ENCODE measurements at regions not wholly inside any gene's neighbourhood (a gene's known extent, or its start where the extent isn't known, plus 50 kb on each side); places are given as distances from the start of the nearest gene placed in this dataset.

GRCh38 chr13:70518081-70518480 lies 409.8 kb upstream of the KLHL1 start:
- TF ChIP-seq, protein P1, sequence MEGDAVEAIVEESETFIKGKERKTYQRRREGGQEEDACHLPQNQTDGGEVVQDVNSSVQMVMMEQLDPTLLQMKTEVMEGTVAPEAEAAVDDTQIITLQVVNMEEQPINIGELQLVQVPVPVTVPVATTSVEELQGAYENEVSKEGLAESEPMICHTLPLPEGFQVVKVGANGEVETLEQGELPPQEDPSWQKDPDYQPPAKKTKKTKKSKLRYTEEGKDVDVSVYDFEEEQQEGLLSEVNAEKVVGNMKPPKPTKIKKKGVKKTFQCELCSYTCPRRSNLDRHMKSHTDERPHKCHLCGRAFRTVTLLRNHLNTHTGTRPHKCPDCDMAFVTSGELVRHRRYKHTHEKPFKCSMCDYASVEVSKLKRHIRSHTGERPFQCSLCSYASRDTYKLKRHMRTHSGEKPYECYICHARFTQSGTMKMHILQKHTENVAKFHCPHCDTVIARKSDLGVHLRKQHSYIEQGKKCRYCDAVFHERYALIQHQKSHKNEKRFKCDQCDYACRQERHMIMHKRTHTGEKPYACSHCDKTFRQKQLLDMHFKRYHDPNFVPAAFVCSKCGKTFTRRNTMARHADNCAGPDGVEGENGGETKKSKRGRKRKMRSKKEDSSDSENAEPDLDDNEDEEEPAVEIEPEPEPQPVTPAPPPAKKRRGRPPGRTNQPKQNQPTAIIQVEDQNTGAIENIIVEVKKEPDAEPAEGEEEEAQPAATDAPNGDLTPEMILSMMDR (IDR thresholded peaks at IDR 0.05; ENCODE audit: poor library complexity, severe bottlenecking): no peak
- no peak for TF ChIP-seq EZH2 (IDR thresholded peaks at IDR 0.05; ENCODE audit: borderline replicate concordance, insufficient read depth, low read length, poor library complexity, severe bottlenecking)
- TF ChIP-seq, protein P2, sequence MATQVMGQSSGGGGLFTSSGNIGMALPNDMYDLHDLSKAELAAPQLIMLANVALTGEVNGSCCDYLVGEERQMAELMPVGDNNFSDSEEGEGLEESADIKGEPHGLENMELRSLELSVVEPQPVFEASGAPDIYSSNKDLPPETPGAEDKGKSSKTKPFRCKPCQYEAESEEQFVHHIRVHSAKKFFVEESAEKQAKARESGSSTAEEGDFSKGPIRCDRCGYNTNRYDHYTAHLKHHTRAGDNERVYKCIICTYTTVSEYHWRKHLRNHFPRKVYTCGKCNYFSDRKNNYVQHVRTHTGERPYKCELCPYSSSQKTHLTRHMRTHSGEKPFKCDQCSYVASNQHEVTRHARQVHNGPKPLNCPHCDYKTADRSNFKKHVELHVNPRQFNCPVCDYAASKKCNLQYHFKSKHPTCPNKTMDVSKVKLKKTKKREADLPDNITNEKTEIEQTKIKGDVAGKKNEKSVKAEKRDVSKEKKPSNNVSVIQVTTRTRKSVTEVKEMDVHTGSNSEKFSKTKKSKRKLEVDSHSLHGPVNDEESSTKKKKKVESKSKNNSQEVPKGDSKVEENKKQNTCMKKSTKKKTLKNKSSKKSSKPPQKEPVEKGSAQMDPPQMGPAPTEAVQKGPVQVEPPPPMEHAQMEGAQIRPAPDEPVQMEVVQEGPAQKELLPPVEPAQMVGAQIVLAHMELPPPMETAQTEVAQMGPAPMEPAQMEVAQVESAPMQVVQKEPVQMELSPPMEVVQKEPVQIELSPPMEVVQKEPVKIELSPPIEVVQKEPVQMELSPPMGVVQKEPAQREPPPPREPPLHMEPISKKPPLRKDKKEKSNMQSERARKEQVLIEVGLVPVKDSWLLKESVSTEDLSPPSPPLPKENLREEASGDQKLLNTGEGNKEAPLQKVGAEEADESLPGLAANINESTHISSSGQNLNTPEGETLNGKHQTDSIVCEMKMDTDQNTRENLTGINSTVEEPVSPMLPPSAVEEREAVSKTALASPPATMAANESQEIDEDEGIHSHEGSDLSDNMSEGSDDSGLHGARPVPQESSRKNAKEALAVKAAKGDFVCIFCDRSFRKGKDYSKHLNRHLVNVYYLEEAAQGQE (IDR thresholded peaks at IDR 0.05; ENCODE audit: borderline replicate concordance): no peak
- no peak for TF ChIP-seq TAF1 (IDR thresholded peaks at IDR 0.05; ENCODE audit: low read depth)
- no peak for TF ChIP-seq POLR2AphosphoS5 (IDR thresholded peaks at IDR 0.05)
- TF ChIP-seq RAD21 (conservative IDR thresholded peaks at IDR 0.05): no peak
- no peak for TF ChIP-seq EP300 (conservative IDR thresholded peaks at IDR 0.05; ENCODE audit: poor library complexity, severe bottlenecking)

Measured in neural cell (in vitro differentiated cells).